SIG-M5 treated with dmso at 0.1 percent for 504 hours (cell line): ENCODE measurements at regions not wholly inside any gene's neighbourhood (a gene's known extent, or its start where the extent isn't known, plus 50 kb on each side); places are given as distances from the start of the nearest gene placed in this dataset.
A peak's percentile ranks its signal among the peaks of the same experiment; 100 is the strongest.

Experiments
- DNase-seq: peaks from one replicate; lab custom pipeline; 2025; ENCODE audit not compliant: unreplicated experiment; lab: John Stamatoyannopoulos, UW

DNA sequence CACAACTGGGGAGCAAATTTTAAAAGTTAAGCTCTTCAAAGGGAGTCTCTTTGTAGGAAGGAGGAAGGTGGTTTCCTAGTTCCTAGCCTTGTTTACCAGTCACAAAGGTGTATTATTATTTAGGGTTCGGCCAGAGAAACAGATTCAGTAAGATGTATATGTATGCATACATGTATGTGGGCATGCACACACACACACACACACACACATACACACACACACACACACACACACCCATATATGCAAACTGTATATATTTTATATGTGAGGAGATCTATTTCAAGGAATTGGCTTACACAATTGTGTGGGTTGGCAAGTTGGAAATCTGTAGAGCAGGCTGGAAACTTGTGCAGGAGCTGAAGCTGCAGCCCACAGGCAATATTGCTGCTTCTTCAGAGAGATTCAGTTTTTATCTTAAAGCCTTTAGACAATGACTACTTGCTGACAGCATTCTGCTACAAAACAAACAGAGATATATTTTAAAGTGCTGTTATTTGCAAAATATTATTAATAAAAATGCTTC, 75.3 kb upstream of the DNAH5 start:
- no peak for DNase-seq

DNA sequence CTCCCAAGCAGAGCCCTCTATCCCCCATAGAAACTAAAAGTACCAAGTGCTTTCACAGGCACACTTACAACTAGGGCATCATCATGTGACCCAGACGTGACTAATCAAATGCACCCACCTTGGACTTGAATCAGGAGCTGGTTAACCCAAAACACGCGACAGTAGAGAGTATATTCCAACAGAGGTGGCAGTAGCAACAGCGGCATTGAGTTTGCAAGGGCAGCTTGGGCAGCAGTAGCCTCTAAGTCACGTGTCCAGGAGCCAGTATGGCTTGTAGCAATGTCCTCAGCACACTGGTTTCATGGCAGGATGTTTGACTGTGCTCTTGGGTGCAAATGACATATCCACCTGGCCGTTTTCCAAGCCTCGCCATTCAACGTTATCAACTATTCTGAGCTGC, 73.4 kb upstream of the DNAH5 start:
- DNase-seq = no peak

DNA sequence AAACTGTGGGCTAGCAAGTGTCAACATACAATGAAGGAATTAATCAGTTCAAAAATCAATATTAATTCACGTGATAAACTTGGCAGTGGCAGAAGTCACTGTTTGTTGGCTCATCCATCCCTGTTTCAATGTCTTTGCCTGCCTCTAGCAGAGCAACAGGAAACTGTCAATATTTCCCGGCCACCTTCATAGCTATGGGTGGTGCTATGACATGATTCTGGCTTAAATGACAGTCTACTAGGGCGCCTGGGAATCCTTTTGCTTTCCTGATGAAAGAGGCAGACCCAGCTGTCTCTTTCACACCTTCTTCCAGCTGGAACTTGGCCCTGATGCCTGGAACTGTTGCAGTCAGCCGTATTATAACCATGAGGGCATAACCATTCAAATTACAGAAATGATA, 72.1 kb upstream of the DNAH5 start:
- DNase-seq = no peak

DNA sequence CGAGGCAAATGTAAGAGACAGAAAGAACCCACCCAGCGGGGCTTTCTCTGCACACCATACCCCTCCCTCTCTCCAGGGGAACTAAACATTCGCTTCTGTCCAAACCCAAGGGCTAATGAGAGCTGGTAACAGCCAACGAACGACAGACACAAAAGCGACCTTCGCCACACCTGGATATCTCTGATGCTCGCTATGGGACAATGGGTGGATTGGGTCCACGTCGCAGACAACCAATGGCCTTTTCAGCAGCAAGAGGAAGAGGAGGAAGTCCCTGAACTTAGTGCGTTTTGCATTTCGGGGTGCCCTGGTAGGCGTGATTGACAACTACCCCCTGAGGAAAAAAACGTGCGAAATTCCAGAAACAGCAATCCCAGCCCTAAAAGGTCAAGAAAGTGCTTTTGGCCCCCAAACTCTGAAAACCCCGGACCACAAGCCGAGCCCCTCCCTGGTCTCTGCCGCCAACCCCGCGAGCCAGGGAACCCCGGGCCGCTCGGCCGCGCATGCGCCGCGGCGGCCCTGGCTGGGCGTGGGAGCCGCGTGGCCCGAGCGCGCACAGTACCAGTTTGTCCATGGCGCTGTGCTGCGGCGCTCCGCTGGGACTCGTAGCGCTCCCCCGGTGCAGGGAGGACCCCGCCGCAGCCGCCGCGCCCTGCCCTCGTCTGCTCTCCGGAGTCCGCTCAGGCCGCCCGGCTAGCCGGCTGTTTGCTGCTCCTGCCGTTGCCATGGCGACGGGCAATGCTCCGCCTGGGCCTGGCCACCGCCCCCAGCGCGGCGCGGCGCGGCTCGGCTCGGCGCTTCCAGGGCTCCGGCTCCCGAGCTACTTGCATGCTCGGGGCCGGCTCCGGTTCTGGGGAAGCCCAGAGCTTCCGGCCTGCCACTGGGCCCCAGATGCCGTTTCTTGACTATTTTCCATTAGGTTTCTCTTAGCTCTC, 66.9 kb upstream of the DNAH5 start:
- peak; percentile 39 for DNase-seq

DNA sequence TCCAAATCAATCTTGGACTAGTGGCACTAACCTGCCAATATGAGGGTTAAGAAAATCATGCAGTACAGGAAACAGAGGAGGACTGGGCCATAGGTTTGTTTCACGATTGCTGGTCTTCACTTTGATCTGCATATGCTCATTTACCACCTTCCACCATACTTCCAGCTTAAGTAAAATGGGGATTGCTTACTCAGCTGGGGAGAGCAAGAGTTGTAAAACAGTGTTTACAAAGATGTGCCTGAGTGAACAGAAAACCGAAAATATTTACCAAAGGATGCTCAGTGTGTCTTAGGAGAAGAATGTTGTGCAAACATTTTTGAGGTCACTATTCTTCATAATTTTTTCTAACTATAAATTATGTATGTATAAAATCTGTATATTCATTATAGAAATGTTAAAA, 65.1 kb upstream of the DNAH5 start:
- no peak for DNase-seq

DNA sequence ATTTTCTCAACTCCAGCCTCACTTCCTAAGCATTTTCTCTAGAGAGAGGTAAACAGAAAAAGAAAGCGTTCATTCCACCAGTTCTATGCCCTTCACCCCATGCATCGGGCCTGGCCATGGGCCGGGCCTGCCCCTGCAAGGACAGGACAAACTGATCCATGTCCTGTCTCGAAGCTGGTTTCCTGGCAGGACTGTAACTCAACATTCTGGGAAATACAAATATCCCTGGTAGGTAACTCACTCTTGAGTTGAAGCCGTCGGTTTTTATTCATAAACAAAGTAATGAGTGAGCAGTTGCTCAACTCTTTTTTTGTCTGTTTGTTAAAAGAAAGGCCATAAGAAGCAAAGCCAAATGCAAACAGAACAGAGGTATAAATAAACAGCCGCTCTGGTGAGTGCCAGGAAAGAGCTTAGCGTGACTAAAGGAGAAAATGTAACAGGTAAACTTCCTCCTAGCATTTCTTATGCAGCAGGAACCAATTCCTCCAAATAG, 64.4 kb upstream of the DNAH5 start:
- peak; percentile 40 for DNase-seq

DNA sequence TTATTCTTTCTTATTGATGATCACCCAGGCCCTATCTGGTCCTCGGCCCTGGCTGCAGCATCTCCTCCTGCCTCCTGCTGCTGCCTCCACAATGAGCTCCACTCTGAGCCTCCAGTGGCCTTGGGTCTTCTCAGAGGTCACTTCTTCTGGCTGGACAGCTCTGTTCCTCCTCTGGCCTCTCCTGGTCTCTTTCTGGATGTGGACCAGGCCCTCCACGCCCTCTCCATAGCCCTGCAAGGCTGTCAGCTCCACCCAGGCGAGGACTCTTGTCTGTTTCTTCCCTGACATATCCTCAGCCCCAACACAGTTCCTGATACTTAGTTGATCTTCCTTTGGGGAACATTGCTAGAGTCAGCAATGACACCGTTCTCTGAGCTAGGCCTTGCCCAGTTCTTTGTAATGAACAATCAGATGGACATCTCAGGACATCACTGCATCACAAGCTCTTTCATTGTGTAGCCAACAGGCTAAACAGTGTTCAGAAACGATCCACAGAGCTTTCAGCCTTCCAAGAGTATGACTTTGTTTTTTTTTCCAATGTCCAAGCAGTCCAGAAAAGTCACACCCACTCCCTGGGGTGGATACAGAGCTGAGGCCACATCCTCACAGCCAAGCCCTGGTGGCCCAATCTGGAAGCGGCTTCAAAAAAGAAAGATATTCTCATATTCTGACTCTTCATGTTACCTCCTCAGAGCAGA, 62.5 kb upstream of the DNAH5 start:
- DNase-seq = no peak

DNA sequence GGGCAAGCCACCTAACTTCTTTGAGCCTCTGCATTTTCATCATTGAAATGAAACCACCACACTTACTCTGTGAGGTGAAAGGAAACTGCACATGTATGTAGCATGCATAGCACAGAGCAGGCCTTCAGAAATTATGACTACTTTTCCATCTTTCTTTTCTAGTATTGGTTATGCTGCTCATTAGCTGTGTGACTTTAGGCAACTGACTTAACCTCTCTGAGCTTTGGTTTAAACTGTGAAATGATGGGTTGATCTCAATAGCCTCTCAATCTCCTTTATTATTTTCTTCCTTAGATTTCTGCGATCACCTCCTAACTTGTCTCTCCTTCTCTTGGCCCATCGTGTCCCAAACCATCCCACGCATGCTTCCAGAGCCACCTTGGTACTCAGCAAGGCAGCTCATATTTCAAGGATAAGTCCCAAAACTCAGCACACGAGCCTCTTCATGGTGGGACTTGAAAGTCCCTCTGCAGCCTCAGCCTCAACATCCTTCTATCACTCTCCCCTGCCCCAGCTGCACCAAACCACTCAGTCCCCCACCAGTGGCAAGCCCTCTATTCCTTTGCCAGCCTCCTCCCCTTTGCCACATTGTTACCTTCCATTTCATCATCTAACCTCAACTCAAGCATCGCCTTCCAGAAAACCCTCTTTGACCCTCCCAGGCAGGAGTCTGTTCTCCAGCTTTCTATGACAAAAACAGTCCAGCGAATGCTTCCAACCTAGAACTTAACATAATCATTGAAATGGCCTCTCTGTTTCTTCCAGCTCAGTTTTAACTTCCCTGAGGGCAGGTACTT, 60.3 kb upstream of the DNAH5 start:
- no peak for DNase-seq

DNA sequence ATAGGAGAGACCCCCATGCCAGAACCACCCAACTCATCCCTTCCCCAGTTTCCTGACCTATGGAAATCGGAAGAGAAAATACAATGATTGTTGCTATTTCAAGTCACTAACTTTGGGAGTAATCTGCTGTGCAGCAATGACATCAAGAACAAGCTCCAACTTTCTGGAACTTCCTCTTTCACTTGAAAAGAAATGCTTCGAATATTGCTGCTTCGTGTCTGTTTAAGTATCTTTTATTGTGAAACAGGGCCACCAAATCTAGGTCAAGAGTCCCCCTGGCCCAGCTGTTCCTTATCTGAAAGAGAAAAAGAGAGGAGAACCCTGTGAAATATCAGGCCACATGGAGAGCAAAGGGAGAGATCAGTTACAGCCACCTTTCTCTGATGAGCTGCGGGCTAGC, 59.4 kb upstream of the DNAH5 start:
- peak; percentile 6 for DNase-seq

DNA sequence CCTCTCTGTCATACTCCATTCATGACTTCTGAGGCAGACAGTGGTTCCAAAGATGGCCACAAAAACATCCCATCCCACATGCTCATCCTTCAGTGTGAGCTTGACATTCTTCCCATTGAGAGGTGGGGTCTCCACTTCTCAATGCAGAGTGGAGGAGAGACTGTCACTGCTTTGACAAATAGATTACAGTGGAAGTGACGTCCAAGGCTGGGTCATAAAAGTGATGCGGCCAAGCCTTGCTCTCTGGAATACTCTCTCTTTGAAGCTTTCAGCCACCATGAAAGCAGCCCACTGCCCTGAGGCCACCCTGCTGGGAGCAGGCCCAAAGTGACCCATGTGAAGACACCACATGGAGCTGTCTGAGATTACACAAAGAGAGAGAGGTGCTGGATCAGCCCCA, 59.0 kb upstream of the DNAH5 start:
- no peak for DNase-seq

DNA sequence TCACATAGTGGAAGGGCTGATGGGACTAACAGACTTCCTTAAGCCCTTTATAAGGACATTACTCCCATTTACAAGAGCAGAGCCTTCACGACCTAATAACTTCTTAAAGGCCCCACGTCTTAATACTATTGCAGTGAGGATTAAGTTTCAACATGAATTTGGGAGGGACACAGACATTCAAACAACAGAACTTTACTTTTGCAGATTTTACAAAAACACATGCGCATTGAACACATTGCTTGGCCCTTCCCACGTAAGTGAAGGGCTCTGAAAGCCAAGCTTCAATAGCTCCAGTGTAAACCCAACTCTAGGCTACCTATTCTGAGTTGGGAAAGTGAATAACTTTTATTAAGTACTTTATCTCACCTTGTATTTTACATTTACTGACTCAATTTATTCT, 53.8 kb upstream of the DNAH5 start:
- DNase-seq = no peak

DNA sequence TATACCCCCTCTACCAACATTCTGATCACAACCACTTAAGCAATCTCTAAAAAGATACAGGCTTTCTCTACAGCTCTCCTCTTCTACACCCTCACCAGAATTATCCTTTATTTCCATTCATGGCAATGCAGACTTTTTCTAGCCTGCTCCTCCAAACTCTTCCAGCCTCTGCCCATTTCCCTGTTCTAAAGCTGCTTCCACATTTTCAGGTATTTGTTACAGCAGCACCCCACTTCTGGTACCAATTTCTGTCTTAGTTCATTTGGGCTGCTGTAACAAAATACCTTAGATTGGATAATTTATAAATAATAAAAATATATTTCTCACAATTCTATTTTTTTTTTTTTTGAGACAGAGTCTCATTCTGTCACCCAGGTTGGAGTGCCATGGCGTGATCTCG, 53.0 kb upstream of the DNAH5 start:
- DNase-seq = no peak

DNA sequence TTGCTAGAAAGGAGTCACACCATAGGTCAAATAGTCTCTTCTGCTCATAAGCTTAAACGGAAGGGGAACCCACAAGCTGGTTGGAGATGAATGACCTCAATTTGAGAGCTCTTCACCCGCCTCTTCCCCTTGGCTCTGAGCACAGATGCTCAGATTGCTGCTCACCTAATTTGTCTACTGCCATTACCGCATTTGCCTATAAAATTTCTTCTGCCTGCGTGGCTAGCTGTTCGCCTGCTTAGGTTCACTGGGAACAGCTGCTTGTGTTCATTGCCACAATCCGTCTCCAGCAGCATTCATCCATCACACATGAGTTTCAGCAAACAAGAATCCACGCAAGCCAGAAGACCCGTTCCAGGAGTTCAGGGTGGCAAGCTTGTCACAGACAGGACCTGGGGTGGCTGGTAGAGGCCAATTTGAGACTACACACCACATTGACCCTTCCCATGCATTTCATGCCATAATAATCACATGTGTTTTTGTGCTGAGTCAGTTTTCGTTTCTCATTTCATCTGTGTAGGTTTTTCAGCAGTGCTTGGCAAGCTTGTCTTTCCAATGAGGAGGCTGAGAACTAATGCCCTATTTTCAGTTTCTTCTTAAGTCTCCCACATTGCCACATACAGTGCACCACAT, 50.2 kb upstream of the DNAH5 start:
- DNase-seq = no peak
